ENCODE measurements at regions not wholly inside any gene's neighbourhood (a gene's known extent, or its start where the extent isn't known, plus 50 kb on each side); places are given as distances from the start of the nearest gene placed in this dataset.

- Histone ChIP-seq H3K9ac (no peak overlapping the region), H3K27ac (no peak overlapping the region), H3K4me2 (ENCODE audit: unreplicated experiment) (no peak overlapping the region), H3K9me3 (ENCODE audit: low read depth) (no peaks in the 10 kb centered on the region), H3K79me2 (ENCODE audit: insufficient read depth) (no peaks in the 10 kb centered on the region), H3K4me1 (ENCODE audit: insufficient read depth) (no peaks in the 10 kb centered on the region), H3F3A (ENCODE audit: insufficient read depth) (no peaks in the 10 kb centered on the region), H3K4me3 (no peak overlapping the region), H4K20me1 (ENCODE audit: insufficient read depth) (no peaks in the 10 kb centered on the region), H3K27me3 (replicated peaks; ENCODE audit: insufficient read depth) (peaks cover 5% of the 10 kb centered on the region; the same call in 1 of the 2 replicates), H3K9me2 (ENCODE audit: insufficient read depth) (no peaks in the 10 kb centered on the region), H3K36me3 (ENCODE audit: low read depth) (no peaks in the 10 kb centered on the region), H2AFZ (no peak overlapping the region)
- in situ Hi-C loops (cut with MboI): no loop called here
- TF ChIP-seq EZH2phosphoT487 (IDR thresholded peaks at IDR 0.05; ENCODE audit: insufficient read depth, low read depth) (no peak), EZH2 (IDR thresholded peaks at IDR 0.05; ENCODE audit: insufficient read depth, poor library complexity, severe bottlenecking) (no peak)
- DNase-seq: no peak
- 32 to 33% methylated on average over 16 of the region's 16 CpGs for WGBS, 2 experiments (ENCODE audit: low coverage in 1 of 2, low lambda C conversion rate in 2 of 2, missing lambda C conversion rate in 2 of 2)
Observed at GRCh38 chr6:41489120-41489851, 56.9 kb upstream of the FOXP4 start.

GRCh38 chr6:41492261-41492891, 53.8 kb upstream of the FOXP4 start:
- no peak overlapping the region for H3K4me2 ChIP-seq (ENCODE audit: unreplicated experiment)
- in situ Hi-C loops (cut with MboI): no loop called here
- TF ChIP-seq EZH2 (IDR thresholded peaks at IDR 0.05; ENCODE audit: insufficient read depth, poor library complexity, severe bottlenecking): no peak
- no peak for TF ChIP-seq EZH2phosphoT487 (IDR thresholded peaks at IDR 0.05; ENCODE audit: insufficient read depth, low read depth)

GRCh38 chr6:41494212-41495110, 51.7 kb upstream of the FOXP4 start:
- DNase-seq: no peak

More at GRCh38 chr6:41492261-41492891, 53.8 kb upstream of the FOXP4 start:
- Histone ChIP-seq H3K27me3 (replicated peaks; ENCODE audit: insufficient read depth) (peaks cover 25% of the 10 kb centered on the region), H3K9me2 (ENCODE audit: insufficient read depth) (no peaks in the 10 kb centered on the region), H4K20me1 (ENCODE audit: insufficient read depth) (no peaks in the 10 kb centered on the region), H3K9me3 (ENCODE audit: low read depth) (no peaks in the 10 kb centered on the region), H3K9ac (no peak overlapping the region), H3K4me3 (no peak overlapping the region), H3K27ac (no peak overlapping the region), H3K36me3 (ENCODE audit: low read depth) (no peaks in the 10 kb centered on the region), H3K79me2 (ENCODE audit: insufficient read depth) (no peaks in the 10 kb centered on the region), H2AFZ (no peak overlapping the region), H3F3A (ENCODE audit: insufficient read depth) (no peaks in the 10 kb centered on the region), H3K4me1 (ENCODE audit: insufficient read depth) (no peaks in the 10 kb centered on the region)
- DNase-seq: no peak
- 22 to 30% methylated on average over 15 to 16 of the region's 16 CpGs for WGBS, 2 experiments (ENCODE audit: low coverage in 1 of 2, low lambda C conversion rate in 2 of 2, missing lambda C conversion rate in 2 of 2)

More at GRCh38 chr6:41494212-41495110, 51.7 kb upstream of the FOXP4 start:
- TF ChIP-seq EZH2phosphoT487 (IDR thresholded peaks at IDR 0.05; ENCODE audit: insufficient read depth, low read depth) (no peak), EZH2 (IDR thresholded peaks at IDR 0.05; ENCODE audit: insufficient read depth, poor library complexity, severe bottlenecking) (no peak)
- Histone ChIP-seq H2AFZ (no peak overlapping the region), H3K27ac (no peak overlapping the region), H3K27me3 (replicated peaks; ENCODE audit: insufficient read depth) (peaks cover 25% of the 10 kb centered on the region), H3K9me2 (ENCODE audit: insufficient read depth) (no peaks in the 10 kb centered on the region), H3K4me1 (ENCODE audit: insufficient read depth) (no peaks in the 10 kb centered on the region), H3K79me2 (ENCODE audit: insufficient read depth) (no peaks in the 10 kb centered on the region), H3K9me3 (ENCODE audit: low read depth) (no peaks in the 10 kb centered on the region), H3K4me2 (ENCODE audit: unreplicated experiment) (no peak overlapping the region), H3K9ac (no peak overlapping the region), H3K36me3 (ENCODE audit: low read depth) (no peaks in the 10 kb centered on the region), H4K20me1 (ENCODE audit: insufficient read depth) (no peaks in the 10 kb centered on the region), H3F3A (ENCODE audit: insufficient read depth) (no peaks in the 10 kb centered on the region), H3K4me3 (no peak overlapping the region)
- in situ Hi-C loops (cut with MboI): no loop called here
- 43 to 54% methylated on average over 15 to 16 of the region's 16 CpGs for WGBS, 2 experiments (ENCODE audit: low coverage in 1 of 2, low lambda C conversion rate in 2 of 2, missing lambda C conversion rate in 2 of 2)
